ENCODE measurements at regions not wholly inside any gene's neighbourhood (a gene's known extent, or its start where the extent isn't known, plus 50 kb on each side); places are given as distances from the start of the nearest gene placed in this dataset.

DNA sequence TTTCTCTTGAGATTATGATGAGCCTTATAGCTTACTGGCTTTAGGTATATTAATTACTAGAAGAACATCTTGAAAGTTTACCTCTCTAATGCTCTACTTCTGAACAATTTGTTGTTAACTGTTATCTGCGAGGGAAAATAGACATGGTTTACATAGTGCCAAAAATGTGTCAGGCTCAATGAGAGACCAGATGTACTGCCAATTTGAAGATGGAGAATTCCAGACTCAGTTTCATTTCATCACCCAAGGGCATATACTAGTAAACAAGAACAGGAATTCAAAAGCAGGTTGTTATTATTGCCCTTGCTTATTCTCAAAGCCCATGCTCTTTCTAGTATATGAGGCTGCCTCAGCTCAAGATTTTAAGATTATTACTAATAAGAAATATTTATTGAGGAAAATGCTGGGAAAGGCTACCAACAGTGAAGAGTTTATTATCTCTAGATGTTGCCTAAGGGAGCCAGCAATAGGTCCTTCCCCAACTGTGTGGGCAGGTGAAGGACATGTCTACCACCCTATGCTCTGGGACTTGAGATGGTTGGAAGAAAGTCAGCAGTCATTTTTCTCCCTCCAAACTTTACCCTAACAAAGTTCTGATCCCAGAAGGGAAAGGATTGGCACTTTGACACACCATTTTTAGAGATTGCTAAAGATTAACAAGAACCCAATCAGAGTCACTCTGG lies 792.7 kb downstream of the METTL4 start:
- TF ChIP-seq, protein P1, sequence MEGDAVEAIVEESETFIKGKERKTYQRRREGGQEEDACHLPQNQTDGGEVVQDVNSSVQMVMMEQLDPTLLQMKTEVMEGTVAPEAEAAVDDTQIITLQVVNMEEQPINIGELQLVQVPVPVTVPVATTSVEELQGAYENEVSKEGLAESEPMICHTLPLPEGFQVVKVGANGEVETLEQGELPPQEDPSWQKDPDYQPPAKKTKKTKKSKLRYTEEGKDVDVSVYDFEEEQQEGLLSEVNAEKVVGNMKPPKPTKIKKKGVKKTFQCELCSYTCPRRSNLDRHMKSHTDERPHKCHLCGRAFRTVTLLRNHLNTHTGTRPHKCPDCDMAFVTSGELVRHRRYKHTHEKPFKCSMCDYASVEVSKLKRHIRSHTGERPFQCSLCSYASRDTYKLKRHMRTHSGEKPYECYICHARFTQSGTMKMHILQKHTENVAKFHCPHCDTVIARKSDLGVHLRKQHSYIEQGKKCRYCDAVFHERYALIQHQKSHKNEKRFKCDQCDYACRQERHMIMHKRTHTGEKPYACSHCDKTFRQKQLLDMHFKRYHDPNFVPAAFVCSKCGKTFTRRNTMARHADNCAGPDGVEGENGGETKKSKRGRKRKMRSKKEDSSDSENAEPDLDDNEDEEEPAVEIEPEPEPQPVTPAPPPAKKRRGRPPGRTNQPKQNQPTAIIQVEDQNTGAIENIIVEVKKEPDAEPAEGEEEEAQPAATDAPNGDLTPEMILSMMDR (IDR thresholded peaks at IDR 0.05): no peak
- TF ChIP-seq POLR2A (IDR thresholded peaks at IDR 0.05): no peak

All from esophagus squamous epithelium (tissue), 4 donors.